DMS153 (cell line): ENCODE measurements at regions not wholly inside any gene's neighbourhood (a gene's known extent, or its start where the extent isn't known, plus 50 kb on each side); places are given as distances from the start of the nearest gene placed in this dataset.

Experiments used
- DNase-seq: peaks from one replicate; lab custom pipeline; 2025; lab: John Stamatoyannopoulos, UW

DNA sequence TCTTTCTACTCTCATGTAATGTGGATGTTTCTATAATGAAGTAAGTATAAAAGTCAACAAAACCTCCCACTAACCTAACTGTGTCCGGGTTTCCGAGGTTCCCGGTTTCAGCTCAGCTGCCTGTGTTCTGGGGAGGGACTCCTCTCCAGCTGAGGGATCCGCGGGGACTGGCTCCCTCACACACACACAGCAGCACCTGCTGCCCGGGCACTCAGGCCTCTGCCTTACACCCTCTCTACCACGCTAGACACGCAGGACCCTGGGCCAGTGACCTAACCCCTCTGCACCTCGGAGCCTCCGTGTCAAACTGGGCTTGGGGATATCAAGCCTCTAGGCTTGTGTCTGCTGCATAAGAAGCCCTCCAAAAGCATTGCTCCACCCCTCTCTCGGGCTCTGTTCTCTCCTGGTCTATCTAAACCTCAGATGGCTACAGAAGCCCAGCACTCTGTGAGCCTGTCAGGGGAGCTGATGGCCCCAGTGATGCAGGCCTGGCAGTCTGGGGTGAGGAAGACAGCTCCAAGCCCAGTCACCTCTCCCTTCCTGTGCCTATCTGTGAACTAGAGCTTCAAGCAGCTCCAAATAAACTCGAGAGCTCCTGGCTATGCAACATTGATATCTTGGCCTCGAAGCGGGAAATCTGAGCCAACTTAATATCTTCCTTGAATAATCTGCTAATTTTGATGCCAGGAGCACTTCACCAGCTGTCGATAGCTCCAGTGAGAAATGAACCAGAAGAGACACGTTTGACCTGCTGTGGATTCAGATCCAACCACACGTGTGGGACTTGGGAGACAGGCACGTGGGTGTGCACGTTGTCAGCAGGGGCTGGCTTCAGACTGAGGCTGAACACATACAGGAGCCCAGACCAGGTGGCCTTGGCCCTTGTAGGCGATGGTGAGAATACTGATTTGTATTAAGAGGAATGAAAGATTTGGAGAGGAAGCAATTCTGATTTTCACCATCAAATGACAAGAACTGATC lies 232.7 kb upstream of the B3GAT1 start:
- DNase-seq = no peak

DNA sequence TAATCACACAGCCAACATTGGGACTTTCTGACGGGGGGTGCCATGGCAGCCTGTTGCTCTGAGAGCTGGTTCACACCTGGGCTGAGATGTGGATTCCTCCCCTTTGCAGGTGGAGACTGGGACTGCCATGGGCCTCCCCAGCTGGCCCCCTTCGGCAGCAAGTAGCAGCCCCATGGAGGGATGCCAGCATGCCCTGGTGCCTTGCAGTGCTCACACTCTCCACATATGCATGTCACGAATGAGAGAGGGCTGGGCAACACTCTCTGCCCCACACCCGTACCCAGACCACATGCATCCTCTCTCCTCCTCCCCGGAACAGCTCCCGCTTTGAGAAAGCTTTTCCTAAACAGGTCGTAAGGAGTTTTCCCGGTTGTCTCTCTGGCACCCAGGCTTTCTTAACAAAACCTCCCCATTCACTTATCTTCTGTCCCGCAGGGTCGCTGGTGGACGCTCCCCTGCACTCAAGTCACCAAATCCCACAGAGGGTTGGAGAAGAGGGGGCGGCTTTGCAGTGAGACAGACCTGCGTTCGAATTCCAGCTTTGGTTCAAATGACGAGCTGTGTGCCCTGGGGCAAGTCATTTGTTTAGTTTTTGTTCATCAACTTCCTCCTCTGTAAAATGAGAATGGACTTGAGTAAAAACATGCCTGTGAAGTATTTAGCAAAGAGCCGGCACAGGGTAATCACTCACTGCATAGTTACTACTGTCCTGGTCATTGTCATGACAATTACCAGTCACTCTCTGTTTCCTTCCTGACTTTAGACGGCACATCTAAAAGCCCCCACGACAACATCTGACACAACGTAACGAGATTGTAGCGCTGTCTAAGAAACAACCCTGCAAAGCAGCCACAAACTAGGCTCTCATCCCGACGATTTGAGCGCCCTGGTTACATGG lies 231.3 kb upstream of the B3GAT1 start:
- DNase-seq = no peak

- DNase-seq = no peak
These were observed 230.2 kb upstream of the B3GAT1 start for GRCh38 chr11:134642206-134642605.

DNA sequence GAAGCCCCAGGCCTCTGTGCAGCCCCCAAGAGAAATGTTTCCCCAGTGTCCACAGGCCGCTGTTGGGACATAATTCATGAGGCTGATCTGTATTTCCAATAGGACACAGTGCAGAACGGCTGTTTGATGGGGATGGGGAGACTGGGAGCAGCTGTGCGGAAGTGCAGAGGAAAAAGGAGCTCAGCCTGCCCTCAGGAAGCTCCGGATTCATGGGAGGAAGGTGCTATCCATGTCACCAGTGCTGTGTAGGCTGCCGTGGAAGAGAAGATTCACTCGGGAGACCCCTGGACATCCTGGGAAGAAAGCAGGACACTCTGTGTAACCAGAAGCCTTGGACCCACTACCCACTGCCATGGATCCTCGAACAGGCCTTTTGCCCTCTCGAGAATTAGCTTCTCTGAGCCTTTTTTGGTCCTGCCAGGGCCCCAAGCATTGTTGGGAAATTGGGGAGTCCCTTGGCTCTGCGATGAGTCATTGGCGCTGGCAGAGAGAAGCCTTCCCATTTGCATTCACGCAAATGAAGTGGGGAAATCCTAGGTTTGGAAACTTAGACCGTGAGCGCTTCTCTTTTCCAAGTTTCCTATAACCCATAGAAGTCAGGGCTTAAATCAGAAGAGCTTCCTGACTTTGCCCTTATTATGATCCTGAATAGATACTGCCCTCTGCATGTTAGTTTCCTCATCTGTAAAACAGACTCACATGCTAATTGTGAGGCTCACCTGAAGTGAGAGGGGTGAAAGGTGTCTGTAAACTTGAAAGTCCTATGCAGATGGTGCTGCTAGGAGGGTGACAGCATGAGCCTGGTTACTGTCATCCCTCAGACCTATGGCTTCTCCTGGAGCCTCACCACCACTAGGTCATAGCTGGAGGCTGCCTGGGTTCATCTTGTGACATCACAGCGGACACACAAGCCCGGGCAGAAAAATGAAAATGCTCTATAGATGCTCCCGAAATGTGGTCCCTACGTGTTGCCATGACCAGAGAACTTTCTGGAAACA lies 229.2 kb upstream of the B3GAT1 start:
- DNase-seq = no peak

DNA sequence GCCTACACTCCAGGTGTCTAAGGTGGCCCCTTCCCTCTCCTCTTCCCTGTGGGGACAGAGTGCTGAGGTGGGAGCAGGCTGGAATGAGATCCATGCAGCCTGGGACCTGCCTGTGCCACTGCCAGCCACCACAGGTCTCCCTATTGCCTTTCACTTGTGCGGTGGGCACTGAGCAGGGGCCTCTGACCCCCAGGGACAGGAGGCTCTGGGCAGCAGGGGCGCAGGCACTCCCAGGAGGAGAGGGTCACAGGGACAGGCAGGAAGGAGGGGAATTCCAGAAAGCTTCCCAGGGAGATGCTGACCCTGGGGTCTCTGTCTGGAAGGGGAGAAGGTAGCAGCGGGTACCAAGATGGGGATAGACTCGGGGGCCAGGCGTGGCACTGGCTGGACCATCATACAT lies 228.5 kb upstream of the B3GAT1 start:
- no peak for DNase-seq

GRCh38 chr11:134639586-134640330 lies 227.7 kb upstream of the B3GAT1 start:
- DNase-seq = no peak

DNA sequence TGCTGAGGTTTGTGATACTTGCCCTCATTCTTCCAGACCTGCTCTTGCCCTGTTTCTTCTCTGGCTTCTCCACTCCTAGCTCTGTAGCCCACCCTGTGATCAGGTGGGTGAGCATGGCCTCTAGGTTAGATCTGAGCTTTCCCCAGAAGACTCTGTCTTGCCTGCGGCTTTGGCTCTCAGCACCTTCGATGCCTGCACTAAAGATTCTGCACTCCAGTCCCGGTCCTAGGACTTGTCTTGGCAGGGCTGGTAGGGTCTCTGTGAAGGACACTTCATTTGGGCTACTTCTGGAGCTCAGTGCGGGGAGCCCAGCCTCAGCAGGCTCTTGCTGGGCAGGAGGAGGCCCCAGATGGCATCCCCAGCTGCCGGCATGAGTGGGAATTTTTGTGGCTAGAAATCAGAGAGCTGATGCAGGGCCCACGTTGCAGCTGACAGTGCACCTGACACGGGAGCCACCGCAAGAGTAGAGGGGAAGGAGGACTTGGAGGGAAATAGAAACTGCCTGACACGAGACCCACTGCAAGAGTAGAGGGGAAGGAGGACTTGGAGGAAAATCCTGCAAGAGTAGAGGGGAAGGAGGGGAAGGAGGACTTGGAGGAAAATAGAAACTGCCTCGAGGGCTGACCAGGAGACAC lies 226.9 kb upstream of the B3GAT1 start:
- no peak for DNase-seq

DNA sequence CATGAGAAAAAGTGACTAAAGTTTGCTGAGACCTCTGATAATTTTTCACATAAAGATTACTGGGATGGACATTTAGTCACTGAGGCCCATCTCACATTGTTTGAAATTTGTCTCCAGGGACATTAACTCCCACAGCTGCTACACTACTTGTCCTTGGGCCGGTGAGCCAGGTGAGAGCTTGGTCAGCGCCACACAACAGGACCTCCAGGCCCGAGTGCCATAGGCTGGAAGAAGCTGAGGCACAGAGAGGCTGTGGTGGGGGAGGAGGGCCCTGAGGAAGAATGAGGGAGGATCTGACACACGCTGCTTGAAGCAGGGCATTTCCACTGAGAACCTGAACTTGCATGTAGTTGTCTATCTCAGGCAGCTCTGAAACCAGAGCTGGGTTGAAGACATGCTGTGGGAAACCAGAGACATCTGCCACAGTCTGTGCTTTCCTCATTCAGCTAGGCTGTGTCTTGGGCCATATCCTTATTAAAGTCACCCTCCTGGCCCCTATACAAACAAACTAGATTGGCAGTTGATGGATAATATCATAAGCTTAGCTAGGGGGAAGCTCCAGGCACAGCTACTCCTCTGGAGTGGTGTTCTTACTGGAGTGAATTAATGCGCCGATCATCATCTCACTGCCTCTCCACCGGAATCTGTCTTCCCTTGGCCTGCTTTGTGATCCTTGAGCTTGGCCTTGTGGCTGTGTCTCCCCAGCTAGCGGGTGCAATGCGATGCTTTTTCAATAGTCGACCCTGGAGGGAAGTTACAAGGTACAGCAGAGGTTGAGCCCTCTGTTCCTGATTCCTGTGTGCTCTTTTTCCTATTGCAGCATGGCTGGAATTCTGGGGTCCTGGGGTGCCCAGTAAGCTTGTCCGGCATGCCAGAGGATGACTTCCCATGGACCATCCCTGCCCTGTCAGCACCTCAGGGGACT lies 225.3 kb upstream of the B3GAT1 start:
- no peak for DNase-seq

DNA sequence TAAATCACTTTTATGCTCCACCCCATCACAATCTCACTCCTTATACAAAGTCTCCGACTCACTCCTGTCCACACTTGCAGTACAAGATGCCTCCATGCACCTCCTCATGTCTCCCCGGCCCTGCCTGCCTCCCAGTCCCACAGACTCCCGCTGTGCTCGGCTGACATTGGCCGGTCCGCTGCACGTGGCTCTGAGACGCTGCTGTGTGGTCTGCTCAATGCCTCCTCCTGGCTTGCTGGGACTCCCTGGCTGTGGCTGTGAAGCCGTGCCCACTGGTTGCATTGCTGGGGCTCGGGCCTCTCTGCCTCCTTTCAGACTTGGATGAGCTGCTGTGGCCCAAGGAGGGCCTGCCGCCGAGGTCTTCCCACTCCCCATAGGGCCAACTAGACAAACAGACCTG lies 224.0 kb upstream of the B3GAT1 start:
- no peak for DNase-seq

- DNase-seq = no peak
These were observed 223.1 kb upstream of the B3GAT1 start for GRCh38 chr11:134634897-134635831.

DNA sequence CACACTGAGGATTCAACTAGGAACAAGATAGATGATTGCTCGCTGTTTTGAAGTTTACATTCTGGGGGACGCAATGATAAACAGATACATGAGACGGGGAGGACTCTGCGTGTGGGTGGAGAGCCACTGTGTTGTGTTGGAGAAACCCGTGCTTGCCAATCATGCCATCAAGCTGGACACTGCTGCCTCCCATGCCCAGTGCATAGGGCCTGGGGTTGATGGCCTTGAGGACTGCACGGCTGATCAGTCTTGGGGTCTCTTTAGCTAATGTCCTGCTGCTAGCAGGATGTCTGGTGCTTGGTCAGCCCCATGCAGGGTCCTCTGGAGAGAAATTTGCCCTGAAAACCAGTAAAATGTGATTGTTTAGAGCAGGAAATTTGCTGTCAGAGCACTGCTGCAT lies 221.2 kb upstream of the B3GAT1 start:
- no peak for DNase-seq

DNA sequence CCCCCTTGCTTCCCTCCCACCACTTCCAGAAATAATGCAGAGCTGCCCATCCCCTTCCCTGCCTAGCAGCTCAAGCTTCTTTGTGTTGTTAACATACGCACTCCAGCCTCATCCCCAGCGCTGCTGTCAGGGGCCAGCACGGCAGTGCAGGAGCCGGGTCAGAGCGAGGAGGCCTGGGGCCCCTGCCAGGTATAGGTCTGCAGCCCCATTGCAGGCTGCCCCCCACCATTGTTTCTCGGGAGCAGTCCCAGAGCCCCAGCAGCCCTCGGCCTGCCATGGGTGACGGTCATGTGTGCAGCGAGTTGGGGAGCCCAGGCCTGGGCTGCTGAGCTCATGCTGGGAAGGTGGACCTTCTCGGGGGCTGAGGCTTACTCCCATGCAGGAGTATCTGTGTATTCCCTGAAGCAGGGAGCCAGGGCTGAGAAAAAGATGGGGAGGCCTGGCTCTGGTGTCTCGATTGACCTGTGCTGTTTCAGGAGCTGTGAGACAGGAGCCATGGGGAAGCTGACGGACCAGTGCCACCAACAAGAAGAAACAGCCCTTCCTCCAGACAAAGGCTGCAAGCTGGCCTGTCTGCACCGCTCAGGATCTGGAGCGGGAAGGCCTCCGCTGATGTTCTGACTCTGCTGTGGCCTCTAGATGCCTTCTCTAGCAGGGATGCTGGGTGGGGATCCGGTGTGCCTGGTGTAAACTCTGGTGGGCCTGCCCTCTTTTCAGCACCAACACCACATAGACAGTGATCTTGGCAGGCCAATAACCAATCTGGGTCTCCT lies 220.5 kb upstream of the B3GAT1 start:
- no peak for DNase-seq

DNA sequence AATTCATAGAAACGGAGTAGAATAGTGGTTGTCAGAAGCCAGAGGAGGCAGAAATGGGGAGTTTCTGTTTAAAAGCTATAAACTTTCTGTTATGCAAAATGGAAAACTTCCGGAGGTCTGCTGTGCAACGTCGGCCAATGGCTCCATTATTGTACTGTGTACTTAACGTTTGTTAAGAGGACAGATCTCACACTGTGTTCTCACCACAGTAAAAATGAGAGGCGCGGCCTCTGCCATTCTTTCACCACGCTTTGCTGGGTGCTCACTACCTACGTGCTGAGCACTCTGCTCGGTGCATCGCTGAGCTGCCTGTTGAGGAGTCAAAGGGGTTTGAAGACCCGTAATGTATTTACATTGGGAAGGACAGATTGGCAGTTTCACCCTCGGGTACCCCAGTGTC lies 218.8 kb upstream of the B3GAT1 start:
- DNase-seq = no peak

DNA sequence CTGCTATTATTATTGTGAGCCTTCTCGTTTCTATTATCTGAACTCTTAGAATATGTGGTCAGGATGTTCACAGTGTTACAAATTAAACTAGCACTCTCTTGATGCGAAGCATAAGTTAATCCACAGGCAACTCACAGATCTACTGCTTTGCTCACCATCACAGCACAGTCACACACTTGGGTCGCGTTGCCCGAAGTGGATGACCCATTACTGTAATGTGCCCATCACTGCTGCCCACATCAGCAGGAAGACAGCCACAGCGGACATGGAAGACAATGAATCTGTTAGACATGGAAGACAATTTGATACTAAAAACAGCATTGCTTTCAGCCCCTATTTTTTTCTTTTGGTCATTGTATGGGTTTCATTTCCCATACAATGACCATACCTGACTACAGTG lies 216.4 kb upstream of the B3GAT1 start:
- DNase-seq = no peak

DNA sequence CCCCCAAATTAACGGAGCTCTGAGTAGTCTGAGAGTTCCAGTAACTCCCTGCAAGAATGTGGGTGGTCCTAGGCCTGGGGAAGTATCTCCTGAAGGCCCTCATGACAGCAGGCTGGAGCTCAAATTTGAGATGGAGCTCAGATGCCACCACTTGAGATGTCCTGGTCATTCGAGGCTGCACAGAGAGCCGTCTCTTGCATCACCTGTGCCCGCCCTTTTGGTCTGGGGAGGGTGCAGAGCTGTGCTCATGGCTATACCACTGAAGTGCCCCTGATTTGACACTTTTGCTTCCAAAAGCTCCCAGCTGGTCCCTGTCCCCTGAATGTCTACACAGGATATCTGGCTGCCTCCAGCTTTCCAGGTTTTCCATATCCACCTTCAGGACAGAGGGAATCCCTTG lies 214.0 kb upstream of the B3GAT1 start:
- no peak for DNase-seq

GRCh38 chr11:134625631-134626030 lies 213.6 kb upstream of the B3GAT1 start:
- DNase-seq = no peak

- DNase-seq = no peak
These were observed 213.1 kb upstream of the B3GAT1 start for GRCh38 chr11:134625151-134625550.
